GM10266 (cell line): ENCODE measurements at regions not wholly inside any gene's neighbourhood (a gene's known extent, or its start where the extent isn't known, plus 50 kb on each side); places are given as distances from the start of the nearest gene placed in this dataset.
A peak's percentile ranks its signal among the peaks of the same experiment; 100 is the strongest.

Experiments used
- DNase-seq: peaks from one replicate; pipeline ENCODE4 v3.0.0; 2012; ENCODE audit errors: extremely low spot score
- TF ChIP-seq, protein P1 (sequence below): IDR thresholded peaks from 2 replicates; pipeline ENCODE4 v1.5.1; 2012; ENCODE audit warnings: mild to moderate bottlenecking, low read depth; ENCODE audit not compliant: control insufficient read depth, insufficient read depth; ENCODE audit errors: missing control alignments

DNA sequence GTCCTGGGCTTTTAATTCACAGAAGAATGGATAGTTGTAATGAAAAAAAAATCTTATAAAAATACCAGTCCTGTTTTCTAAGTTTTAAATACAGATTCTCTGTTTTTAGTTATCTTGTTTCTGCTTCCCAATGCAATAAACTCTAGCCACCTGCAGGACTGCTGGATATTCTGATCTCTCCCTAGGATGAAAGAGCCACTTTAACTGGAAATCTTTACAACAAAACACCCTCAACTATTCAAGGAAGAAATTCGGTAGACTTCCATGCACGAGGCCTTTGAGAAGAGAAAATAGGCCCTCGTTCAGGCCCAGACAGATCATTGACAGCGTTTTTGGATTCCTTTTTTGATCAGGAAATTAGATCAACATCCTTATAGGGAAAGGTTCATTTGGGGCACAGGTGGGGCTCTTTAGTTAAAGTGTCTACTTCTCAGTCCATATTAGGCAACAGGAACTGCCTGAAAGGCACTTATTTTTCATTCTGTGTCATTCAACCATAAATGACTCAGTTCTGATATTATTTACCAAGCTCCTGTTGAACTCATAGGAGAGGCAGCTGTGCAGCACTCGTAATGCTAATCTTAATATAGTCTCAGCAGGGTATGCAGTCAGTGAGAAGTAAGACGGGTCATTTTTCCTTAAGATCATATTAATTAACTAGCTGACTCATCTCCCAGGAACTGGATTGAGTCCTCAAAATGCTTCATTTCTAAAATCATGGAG lies 71.1 kb upstream of the ERRFI1 start:
- peak; percentile 50 for DNase-seq
- TF ChIP-seq, protein P1, sequence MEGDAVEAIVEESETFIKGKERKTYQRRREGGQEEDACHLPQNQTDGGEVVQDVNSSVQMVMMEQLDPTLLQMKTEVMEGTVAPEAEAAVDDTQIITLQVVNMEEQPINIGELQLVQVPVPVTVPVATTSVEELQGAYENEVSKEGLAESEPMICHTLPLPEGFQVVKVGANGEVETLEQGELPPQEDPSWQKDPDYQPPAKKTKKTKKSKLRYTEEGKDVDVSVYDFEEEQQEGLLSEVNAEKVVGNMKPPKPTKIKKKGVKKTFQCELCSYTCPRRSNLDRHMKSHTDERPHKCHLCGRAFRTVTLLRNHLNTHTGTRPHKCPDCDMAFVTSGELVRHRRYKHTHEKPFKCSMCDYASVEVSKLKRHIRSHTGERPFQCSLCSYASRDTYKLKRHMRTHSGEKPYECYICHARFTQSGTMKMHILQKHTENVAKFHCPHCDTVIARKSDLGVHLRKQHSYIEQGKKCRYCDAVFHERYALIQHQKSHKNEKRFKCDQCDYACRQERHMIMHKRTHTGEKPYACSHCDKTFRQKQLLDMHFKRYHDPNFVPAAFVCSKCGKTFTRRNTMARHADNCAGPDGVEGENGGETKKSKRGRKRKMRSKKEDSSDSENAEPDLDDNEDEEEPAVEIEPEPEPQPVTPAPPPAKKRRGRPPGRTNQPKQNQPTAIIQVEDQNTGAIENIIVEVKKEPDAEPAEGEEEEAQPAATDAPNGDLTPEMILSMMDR, result no peak

DNA sequence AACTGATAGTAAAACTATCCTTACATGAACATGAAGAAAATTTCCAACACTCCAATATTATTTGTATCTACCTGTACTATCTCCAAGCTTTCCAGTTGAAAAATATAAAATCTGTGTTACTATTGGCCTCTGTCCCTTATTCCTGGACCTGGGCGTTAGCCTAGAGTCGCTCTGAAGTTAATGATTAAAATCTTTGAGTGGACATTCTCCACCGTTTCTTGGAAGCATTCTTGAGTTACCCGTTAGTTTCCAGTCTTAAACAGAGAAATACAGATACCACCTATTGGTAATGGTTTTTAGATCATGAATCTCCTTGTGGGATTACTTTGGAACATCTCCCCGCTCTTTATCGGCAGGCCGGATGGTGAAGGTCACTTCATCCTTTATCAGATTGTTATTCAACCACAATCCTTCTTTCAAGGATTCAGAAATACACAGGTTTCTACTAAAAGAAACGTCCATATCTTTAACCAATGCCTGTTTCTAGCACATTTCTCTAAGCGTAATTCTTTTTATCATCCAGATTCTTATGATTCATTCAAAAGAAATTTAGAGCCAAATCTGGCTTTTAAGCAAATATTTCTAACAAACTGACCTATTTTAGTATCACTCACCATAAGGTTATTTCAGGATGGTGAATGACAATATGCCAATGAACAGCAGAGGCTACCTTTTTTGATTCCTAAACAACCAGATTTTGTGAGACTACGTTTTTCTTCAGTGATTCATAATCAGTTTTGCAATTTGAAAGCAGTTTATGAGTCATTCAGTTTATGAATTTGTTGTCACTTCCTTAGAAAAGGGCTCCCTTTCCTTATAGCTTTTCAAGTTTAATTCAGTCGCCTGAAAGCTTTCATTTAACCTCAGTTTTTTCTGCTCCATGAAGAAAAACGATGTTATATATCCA lies 70.2 kb upstream of the ERRFI1 start:
- DNase-seq, result no peak
- TF ChIP-seq, protein P1, result no peak

DNA sequence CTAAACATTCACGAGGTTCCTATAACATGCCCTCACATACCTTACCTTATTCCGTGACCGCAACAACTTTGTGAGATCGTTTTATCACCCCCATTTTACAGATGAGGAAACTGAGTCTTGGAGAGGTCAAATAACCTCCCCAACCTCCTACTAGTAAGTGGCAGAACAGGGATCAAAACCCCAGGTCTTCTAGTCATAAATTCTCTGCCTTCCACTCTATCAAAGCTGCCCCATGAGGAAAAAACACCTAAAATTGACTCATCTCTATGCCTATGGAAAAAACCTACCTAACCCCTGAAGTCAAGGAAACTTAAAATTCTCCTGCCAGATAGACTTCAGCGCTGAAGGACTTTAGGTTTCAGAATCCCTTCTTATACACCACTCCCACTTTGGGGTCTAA lies 69.5 kb upstream of the ERRFI1 start:
- TF ChIP-seq, protein P1, result no peak
- no peak for DNase-seq

DNA sequence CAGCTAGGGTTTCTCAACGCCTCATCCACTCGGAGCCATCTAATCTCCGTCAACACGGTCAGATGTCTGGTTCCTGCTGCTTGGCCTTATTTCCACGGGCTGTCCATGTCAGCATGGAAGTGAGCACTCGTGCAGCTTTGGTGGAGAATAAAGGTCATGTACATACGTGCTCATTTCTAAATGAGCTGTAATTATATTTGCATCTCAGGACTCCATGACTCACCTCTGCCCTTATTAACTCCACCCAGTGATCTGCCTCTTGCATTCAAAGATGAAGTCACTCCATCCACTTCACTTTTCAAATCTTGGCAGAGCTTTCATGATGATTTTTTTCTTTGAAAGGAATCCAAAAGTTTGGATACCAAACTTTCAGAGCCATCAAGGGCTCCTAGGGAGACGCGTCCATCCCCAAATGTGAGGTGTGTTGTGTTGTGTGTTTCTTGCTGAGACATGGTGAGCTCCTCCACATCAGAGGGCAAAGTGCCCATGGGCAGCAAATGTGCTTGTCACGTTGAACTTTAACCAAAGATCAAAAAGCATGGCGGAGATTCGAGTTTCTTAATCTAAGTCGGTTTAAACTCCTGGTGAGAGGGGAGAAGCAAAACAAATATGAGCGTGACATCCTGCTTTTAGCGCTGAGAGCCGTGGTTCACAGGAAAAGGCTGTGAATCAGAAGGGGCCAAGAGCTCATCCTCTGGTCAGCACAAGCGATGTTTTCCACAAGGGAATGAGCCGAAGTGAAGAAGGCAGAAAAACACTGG lies 68.6 kb upstream of the ERRFI1 start:
- DNase-seq, result no peak
- TF ChIP-seq, protein P1, result no peak

DNA sequence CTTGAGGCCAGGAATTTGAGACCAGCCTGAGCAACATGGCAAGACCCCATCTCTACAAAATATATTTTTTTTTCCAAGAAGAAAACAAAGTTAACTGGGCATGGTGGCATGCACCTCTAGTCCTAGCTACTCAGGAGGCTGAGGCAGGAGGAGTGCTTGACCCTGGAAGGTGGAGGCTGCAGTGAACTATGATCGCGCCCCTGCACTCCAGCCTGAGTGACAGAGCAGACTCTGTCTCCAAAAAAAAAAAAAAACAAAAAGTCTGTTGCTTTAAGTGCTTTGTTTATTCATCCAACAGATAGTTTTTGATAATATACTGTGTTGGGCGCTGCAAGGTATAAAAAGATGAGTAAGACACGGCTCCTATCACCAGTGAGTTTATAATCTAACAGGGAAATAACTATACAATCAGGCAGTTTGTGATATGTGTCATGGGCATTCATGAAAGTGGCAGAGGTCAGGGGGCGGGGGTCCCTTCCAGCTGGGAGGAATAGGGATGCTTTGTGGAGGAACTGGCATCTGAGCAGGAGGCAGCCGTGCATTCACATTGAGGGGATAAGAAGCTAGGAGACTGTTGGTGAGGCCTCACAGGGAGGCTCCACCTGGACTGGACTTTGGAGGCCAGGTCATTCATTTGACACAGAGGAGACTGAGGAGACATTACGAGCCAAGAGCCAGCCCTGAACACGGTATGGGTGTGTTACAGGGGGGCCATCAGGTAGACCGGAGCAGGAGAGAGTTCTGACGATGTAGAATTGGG lies 67.3 kb upstream of the ERRFI1 start:
- TF ChIP-seq, protein P1, result no peak

DNA sequence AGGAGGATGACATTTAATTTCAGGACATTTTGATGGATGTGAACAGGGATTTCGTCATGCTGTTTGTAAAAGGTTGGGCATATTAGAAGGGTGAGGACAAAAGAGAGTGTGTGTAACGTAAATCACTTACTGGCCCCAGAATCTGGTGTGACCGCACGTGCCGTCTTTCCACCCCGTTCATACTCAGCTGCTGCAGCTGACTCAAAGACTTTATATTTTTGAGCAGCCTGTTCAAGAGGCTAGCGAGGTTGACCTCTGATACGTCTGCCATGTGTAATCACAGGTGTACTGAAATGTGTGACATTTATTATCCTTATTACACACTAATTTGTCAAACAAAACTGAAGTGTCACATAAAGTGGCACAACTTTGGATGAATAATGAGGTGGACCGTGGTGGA lies 66.5 kb upstream of the ERRFI1 start:
- no peak for DNase-seq
- TF ChIP-seq, protein P1, result no peak

More for the DNA sequence above, 67.3 kb upstream of the ERRFI1 start:
- no peak for DNase-seq
